Esophagus (tissue), 2 donors: ENCODE measurements at regions not wholly inside any gene's neighbourhood (a gene's known extent, or its start where the extent isn't known, plus 50 kb on each side); places are given as distances from the start of the nearest gene placed in this dataset.

Source experiments
- H3K27ac ChIP-seq, 2 donors: one replicate each; pipeline ENCODE4 v1.5.1; 2013; ENCODE audit warnings: low read depth in 2 of 2, mild to moderate bottlenecking in 2 of 2, inconsistent platforms in 1 of 2, low read length in 1 of 2, moderate library complexity in 1 of 2
- H3K27me3 ChIP-seq, 2 donors: one replicate each; pipeline ENCODE4 v1.6.1; 2013; ENCODE audit warnings: low read length in 2 of 2, control low read depth in 1 of 2, mild to moderate bottlenecking in 1 of 2; ENCODE audit not compliant: insufficient read depth in 2 of 2, control insufficient read depth in 1 of 2
- H3K36me3 ChIP-seq, 2 donors: one replicate each; pipeline ENCODE4 v1.6.1; 2013; ENCODE audit warnings: low read length in 1 of 2; ENCODE audit not compliant: control insufficient read depth in 2 of 2, insufficient read depth in 2 of 2
- H3K4me1 ChIP-seq, 2 donors: one replicate each; pipeline ENCODE4 v1.6.1; 2013; ENCODE audit warnings: low read length in 1 of 2; ENCODE audit not compliant: control insufficient read depth in 2 of 2, insufficient read depth in 2 of 2
- H3K4me3 ChIP-seq, 2 donors: one replicate each; pipeline ENCODE4 v1.5.1; 2013; ENCODE audit warnings: low read length in 2 of 2, mild to moderate bottlenecking in 2 of 2, low read depth in 1 of 2, moderate library complexity in 1 of 2
- H3K9me3 ChIP-seq, 2 donors: one replicate each; pipeline ENCODE4 v1.6.1; 2013; ENCODE audit warnings: mild to moderate bottlenecking in 2 of 2, low read depth in 1 of 2, low read length in 1 of 2, moderate library complexity in 1 of 2; ENCODE audit not compliant: control insufficient read depth in 2 of 2, insufficient read depth in 1 of 2
- WGBS, 2 donors: extraction: QIAGEN DNeasy Blood & Tissue Kit; methylation state at CpG; one replicate each; pipeline ENCODE4 v1.1.7; 2013; 5-methylcytosine and 5-hydroxymethylcytosine counted together
- donor health status: healthy with polysubstance abuse.
- donor health status: Bipolar disorder and iron deficiency.

DNA sequence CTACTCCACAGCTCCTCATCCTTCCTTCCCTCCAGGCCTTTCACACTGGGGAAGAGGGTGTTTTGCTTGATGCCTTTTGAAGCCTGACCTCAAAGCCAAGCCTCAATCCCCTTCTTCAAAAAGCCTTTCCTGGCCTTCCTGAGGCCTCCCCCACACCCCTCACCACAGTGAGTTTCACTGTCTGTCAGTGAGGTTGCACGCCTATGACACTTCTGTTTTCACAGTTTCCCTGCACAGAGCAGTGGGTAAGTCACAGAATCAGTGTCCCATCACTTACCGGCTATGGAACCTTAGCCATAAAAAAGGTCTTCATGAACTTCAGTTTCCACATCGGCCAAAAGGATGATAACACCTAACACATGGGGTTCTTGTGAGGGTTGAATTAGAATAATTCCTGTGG lies 371.4 kb downstream of the UQCRFS1 start:
- no peak overlapping the region for H3K4me3 ChIP-seq
- no peaks in the 10 kb centered on the region for H3K4me1 ChIP-seq
- H3K27me3 ChIP-seq, result no peaks in the 10 kb centered on the region
- WGBS, 2 donors, result 85 to 90% methylated on average over 3 of the region's 3 CpGs
- H3K36me3 ChIP-seq, result no peaks in the 10 kb centered on the region
- no peak overlapping the region for H3K27ac ChIP-seq
- H3K9me3 ChIP-seq, result peaks cover 0 to 4% of the 10 kb centered on the region in 2 donors

DNA sequence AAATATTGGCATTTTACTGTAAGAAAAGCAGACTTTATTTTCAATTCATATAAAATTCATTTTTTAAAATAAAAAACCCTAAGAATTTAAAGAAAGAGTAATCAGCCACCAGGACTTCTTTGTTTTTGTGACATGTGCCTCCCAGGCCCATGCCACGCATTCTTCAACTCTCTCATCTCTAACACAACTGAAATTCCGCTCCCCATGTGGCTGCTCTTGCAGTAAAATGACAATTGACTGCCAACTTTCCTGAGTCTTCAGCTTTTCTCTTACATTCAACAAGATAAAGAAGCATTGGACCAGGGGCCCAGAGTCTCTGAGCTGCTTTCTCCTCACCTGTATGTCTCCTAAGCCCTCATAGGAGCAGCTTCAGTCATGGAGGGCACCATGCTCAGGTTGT lies 372.1 kb downstream of the UQCRFS1 start:
- Histone ChIP-seq H3K27me3 (no peaks in the 10 kb centered on the region), H3K4me3 (no peak overlapping the region), H3K36me3 (no peaks in the 10 kb centered on the region), H3K4me1 (no peaks in the 10 kb centered on the region), H3K9me3 (peaks cover 0 to 4% of the 10 kb centered on the region in 2 donors), H3K27ac (no peak overlapping the region)
- 88 to 91% methylated on average over 2 of the region's 2 CpGs for WGBS, 2 donors

DNA sequence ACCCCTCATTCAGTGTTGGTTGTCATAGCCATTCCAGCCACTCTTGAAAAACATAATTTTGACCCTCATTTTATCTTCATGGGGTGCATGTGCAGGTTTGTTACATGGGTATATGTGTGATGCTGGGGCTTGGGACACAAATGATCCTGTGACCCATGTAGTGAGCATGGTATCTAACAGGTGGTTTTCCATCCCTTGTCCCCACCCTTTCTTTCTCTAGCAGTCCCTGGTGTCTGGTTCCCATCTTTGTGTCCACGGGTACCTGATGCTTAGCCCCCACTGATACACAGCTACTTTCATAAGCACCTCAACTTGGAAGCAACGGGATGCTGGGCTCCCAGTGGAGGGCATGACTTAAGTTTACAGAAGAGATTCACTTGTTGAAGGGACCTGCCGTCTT lies 373.5 kb downstream of the UQCRFS1 start:
- no peak overlapping the region for H3K27ac ChIP-seq
- H3K9me3 ChIP-seq, result no peaks in the 10 kb centered on the region
- no peak overlapping the region for H3K4me3 ChIP-seq
- H3K36me3 ChIP-seq, result no peaks in the 10 kb centered on the region
- no peaks in the 10 kb centered on the region for H3K27me3 ChIP-seq
- no peaks in the 10 kb centered on the region for H3K4me1 ChIP-seq
- WGBS, 2 donors, result 60 to 76% methylated on average over 3 of the region's 3 CpGs

DNA sequence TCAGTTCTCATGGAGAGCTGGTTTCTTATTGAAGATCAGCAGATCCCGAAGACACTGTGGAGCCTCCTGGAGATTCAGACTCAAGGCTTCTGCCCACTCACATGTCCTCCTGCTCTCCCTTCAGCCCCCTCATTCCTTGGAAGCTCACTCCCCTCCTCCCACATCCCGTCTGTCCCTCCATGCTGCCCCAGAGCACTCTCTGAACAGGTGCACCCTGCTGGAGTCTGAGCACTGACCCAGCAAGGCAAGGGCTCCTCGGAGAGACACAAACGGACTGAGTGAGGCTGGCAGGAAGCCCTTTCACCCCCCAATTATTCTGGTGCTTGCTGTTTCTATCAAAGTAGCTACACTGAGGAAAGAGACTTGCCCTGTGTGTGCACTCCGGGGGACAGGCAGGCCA lies 374.0 kb downstream of the UQCRFS1 start:
- no peak overlapping the region for H3K27ac ChIP-seq
- no peaks in the 10 kb centered on the region for H3K9me3 ChIP-seq
- H3K36me3 ChIP-seq, result no peaks in the 10 kb centered on the region
- H3K4me1 ChIP-seq, result no peaks in the 10 kb centered on the region
- H3K27me3 ChIP-seq, result no peaks in the 10 kb centered on the region
- WGBS, 2 donors, result 43 to 61% methylated on average over 5 of the region's 5 CpGs
- H3K4me3 ChIP-seq, result no peak overlapping the region

DNA sequence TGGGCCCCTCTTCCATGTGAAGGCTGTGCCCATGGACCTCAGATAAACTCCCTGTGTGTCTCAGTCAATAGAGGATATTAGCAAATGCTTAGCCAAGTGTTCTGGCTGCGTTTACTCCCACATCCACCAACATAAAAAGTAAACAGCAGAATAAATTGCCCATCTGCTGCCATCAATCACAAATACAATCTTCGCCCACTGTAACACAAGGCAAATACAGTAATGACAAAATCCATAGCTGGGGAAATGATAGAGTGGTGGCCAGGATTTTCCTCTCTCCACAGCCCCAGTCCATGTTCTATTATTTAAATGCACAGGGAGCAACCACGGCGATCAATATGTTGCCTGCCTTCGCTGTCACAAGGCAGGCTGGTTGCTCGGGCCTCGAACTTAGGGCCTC lies 376.5 kb downstream of the UQCRFS1 start:
- Histone ChIP-seq H3K27me3 (no peaks in the 10 kb centered on the region), H3K4me3 (no peak overlapping the region), H3K27ac (no peak overlapping the region), H3K4me1 (no peaks in the 10 kb centered on the region), H3K9me3 (peaks cover 0 to 3% of the 10 kb centered on the region in 2 donors), H3K36me3 (no peaks in the 10 kb centered on the region)
- 73 to 79% methylated on average over 7 of the region's 7 CpGs for WGBS, 2 donors

DNA sequence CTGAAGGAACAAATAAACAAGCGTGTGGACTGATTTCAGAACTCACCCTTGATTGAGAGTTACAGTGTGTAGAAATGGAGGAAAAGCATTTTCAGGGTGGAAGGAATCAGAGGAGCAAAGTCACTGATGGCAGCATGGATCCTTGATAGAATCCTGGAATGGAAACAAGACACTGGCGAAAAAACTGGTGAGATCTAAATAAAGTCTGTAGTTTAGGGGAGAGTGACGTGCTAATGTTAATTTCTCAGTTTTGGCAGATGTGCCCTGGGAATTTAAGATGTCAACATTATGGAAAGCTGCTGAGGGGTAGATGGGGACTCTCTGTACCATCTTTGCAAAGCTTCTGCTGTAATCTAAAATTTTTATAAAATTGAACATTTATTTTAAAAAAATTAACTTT lies 378.0 kb downstream of the UQCRFS1 start:
- no peak overlapping the region for H3K4me3 ChIP-seq
- H3K27ac ChIP-seq, result no peak overlapping the region
- H3K36me3 ChIP-seq, result no peaks in the 10 kb centered on the region
- 57 to 64% methylated on average over 3 of the region's 3 CpGs for WGBS, 2 donors
- no peaks in the 10 kb centered on the region for H3K4me1 ChIP-seq
- H3K9me3 ChIP-seq, result peaks cover 0 to 3% of the 10 kb centered on the region in 2 donors
- H3K27me3 ChIP-seq, result no peaks in the 10 kb centered on the region

DNA sequence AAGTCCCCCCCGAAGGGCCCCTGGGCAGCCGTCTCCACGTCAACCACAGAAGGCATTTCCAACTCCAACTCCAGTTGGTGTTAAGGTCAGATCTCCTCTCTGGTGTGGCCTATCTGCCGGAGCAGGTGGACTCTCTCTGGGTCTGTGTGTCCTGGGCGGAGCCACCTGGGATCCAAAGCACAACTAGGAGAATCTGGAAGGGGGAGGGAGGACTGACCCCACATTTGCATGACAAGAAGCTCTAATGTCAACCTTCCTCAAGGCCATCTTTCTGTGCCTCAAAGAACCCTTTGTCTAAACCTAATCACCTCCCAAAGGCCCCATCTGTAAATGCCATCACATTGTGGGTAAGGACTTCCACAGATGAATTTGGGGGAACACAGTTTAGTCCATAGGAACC lies 381.5 kb downstream of the UQCRFS1 start:
- Histone ChIP-seq H3K27ac (no peak overlapping the region), H3K4me3 (no peak overlapping the region), H3K27me3 (no peaks in the 10 kb centered on the region), H3K9me3 (peaks cover 2 to 3% of the 10 kb centered on the region in 2 donors), H3K36me3 (no peaks in the 10 kb centered on the region), H3K4me1 (no peaks in the 10 kb centered on the region)
- whole genome bisulfite sequencing, 2 donors, result 74 to 80% methylated on average over 5 of the region's 5 CpGs

DNA sequence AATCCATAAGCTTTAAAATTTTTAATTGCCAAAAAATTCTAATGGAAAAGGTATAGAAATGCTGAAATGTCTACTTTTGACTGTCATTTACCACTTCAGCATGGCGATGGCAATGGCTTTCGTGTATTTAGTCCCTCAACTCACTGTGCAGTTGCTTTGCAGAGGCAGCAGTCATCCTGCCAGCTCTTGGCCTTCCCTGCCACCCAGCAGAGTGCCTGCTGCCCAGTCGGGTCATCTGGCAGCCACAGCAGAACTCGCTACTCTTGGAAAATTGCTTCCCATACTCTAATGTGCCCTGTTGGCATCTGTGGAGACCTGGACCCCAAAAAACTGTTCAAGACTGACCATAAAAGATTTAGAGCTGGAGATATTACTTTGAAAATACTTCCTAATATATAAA lies 383.2 kb downstream of the UQCRFS1 start:
- 74 to 82% methylated on average over 4 of the region's 4 CpGs for WGBS, 2 donors
- H3K9me3 ChIP-seq, result peaks cover 2 to 3% of the 10 kb centered on the region in 2 donors
- H3K27me3 ChIP-seq, result no peaks in the 10 kb centered on the region
- no peaks in the 10 kb centered on the region for H3K36me3 ChIP-seq
- H3K4me3 ChIP-seq, result no peak overlapping the region
- no peak overlapping the region for H3K27ac ChIP-seq
- no peaks in the 10 kb centered on the region for H3K4me1 ChIP-seq

DNA sequence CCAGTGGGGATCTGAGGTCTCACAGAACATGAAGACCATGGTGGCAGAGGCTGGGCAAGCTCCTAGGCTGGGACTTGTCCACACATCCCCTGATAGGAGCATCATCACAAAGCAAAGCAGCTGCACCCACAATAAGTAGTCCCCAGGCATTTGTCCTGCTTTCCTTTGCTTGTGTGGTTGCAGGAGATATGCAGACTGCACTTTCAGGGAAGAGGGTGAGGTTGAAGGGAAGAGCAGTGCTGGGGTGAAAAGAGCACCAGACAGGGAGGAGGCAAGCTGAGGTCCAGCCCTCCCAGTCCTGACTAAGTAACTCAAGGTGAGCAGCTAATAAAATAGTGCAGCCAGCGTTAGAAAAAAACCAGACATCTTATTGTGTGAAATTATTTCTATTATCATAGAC lies 383.6 kb downstream of the UQCRFS1 start:
- 75 to 87% methylated on average over 1 of the region's 1 CpG for WGBS, 2 donors
- Histone ChIP-seq H3K4me3 (no peak overlapping the region), H3K9me3 (peaks cover 2 to 3% of the 10 kb centered on the region in 2 donors), H3K36me3 (no peaks in the 10 kb centered on the region), H3K4me1 (no peaks in the 10 kb centered on the region), H3K27me3 (no peaks in the 10 kb centered on the region), H3K27ac (no peak overlapping the region)

DNA sequence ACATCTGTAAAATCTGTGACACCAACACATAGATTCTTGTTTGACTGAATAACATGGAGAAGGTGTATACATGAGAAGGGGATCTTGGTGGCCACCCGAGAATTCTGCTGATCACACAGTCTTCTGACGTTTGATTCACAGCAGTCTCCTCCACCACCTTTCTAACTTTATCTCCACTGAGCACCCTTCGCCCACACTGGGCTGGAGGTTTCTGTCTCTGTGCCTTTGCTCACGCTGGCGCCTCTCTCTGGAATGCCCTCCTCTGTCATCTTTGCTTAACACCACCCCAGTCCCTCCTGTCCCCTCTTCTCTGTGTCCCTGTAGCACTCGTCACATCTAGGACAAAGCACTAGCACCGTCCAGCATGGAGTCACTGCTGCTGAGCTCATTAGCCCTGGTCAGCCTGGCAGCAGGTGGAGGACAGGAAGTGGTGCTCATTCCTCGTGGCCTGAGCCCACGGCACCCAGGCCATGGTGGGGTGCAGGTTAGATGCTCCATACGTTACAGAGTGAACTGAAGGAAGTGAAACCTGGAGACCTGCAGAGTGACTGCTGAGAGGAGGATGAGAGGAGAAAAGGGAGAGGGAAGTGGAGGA lies 384.6 kb downstream of the UQCRFS1 start:
- no peaks in the 10 kb centered on the region for H3K36me3 ChIP-seq
- H3K4me3 ChIP-seq, result no peak overlapping the region
- H3K9me3 ChIP-seq, result peaks cover 2 to 3% of the 10 kb centered on the region in 2 donors
- H3K27me3 ChIP-seq, result no peaks in the 10 kb centered on the region
- H3K27ac ChIP-seq, result no peak overlapping the region
- 76 to 77% methylated on average over 10 of the region's 10 CpGs for WGBS, 2 donors
- H3K4me1 ChIP-seq, result no peaks in the 10 kb centered on the region
